ENCODE measurements at regions not wholly inside any gene's neighbourhood (a gene's known extent, or its start where the extent isn't known, plus 50 kb on each side); places are given as distances from the start of the nearest gene placed in this dataset.

DNA sequence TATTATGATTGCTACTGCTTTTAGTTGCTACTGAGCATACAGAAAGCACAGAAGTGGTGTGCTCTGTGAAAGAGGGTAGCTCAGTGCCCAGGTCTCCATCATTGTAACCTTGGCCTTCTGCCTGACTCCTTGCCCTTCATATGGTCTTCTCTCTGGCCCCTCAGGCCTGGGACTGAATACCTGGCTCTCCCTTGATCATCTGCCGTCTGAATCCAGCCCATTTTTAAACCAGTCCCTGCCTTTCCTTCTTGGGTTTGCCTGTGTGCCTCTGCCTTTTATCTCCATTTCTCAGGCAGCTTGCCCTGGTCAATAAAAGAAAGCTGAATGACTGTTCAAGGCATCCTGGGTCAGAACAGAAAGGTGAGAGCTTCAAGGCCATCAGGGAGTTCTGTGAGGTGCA is 109.1 kb upstream of the ZNF438 start:
- TF ChIP-seq, protein P1, sequence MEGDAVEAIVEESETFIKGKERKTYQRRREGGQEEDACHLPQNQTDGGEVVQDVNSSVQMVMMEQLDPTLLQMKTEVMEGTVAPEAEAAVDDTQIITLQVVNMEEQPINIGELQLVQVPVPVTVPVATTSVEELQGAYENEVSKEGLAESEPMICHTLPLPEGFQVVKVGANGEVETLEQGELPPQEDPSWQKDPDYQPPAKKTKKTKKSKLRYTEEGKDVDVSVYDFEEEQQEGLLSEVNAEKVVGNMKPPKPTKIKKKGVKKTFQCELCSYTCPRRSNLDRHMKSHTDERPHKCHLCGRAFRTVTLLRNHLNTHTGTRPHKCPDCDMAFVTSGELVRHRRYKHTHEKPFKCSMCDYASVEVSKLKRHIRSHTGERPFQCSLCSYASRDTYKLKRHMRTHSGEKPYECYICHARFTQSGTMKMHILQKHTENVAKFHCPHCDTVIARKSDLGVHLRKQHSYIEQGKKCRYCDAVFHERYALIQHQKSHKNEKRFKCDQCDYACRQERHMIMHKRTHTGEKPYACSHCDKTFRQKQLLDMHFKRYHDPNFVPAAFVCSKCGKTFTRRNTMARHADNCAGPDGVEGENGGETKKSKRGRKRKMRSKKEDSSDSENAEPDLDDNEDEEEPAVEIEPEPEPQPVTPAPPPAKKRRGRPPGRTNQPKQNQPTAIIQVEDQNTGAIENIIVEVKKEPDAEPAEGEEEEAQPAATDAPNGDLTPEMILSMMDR (IDR thresholded peaks at IDR 0.05; ENCODE audit: extremely low read depth in 1 of 2, insufficient read depth in 1 of 2, low read depth in 1 of 2, low read length in 2 of 2): no peak
- TF ChIP-seq, protein P2, sequence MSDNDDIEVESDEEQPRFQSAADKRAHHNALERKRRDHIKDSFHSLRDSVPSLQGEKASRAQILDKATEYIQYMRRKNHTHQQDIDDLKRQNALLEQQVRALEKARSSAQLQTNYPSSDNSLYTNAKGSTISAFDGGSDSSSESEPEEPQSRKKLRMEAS (IDR thresholded peaks at IDR 0.05; ENCODE audit: insufficient read depth, insufficient read length): no peak
- TF ChIP-seq POLR2A (IDR thresholded peaks at IDR 0.05; ENCODE audit: low read depth, low read length): no peak
- no peak for TF ChIP-seq EZH2 (IDR thresholded peaks at IDR 0.05; ENCODE audit: borderline replicate concordance, low read depth, low read length, severe bottlenecking)
- no peak for TF ChIP-seq POLR2AphosphoS5 (IDR thresholded peaks at IDR 0.05; ENCODE audit: insufficient read depth, low read depth, low read length)
- no peak for TF ChIP-seq MYC (IDR thresholded peaks at IDR 0.05; ENCODE audit: low read depth, low read length)
- TF ChIP-seq FOS (IDR thresholded peaks at IDR 0.05; ENCODE audit: borderline replicate concordance, insufficient read depth, low read length): no peak
